Body of pancreas (tissue), 4 donors: ENCODE measurements at regions not wholly inside any gene's neighbourhood (a gene's known extent, or its start where the extent isn't known, plus 50 kb on each side); places are given as distances from the start of the nearest gene placed in this dataset.

Experiments used
- POLR2A ChIP-seq, 3 donors: fragments of 450-650 bp; IDR thresholded peaks; one replicate each; pipeline ENCODE4 v1.6.1; 2016; ENCODE audit warnings: antibody characterized with exemption in 3 of 3, mild to moderate bottlenecking in 2 of 3
- TF ChIP-seq, protein P1 (sequence below), 7 experiments: fragments of 450-650 bp in 4 of 7; fragments of 200-600 bp in 3 of 7; sonication (generic) in 3 of 7; IDR thresholded peaks; one replicate each; pipeline ENCODE4 v1.5.1; 2016 to 2019; ENCODE audit warnings: antibody characterized with exemption in 7 of 7

- no peak for TF ChIP-seq POLR2A (IDR thresholded peaks at IDR 0.05)
- TF ChIP-seq, protein P1, sequence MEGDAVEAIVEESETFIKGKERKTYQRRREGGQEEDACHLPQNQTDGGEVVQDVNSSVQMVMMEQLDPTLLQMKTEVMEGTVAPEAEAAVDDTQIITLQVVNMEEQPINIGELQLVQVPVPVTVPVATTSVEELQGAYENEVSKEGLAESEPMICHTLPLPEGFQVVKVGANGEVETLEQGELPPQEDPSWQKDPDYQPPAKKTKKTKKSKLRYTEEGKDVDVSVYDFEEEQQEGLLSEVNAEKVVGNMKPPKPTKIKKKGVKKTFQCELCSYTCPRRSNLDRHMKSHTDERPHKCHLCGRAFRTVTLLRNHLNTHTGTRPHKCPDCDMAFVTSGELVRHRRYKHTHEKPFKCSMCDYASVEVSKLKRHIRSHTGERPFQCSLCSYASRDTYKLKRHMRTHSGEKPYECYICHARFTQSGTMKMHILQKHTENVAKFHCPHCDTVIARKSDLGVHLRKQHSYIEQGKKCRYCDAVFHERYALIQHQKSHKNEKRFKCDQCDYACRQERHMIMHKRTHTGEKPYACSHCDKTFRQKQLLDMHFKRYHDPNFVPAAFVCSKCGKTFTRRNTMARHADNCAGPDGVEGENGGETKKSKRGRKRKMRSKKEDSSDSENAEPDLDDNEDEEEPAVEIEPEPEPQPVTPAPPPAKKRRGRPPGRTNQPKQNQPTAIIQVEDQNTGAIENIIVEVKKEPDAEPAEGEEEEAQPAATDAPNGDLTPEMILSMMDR (IDR thresholded peaks at IDR 0.05) = no peak
These were observed 189.3 kb downstream of the RNF152 start for GRCh38 chr18:61703508-61703907.
